GM21576 (cell line): ENCODE measurements at regions not wholly inside any gene's neighbourhood (a gene's known extent, or its start where the extent isn't known, plus 50 kb on each side); places are given as distances from the start of the nearest gene placed in this dataset.

Experiments
- ATAC-seq: cut with Tn5 transposase; IDR thresholded peaks from one replicate; pipeline ENCODE4 v1.9.1; 2021; ENCODE audit warnings: mild to moderate bottlenecking, moderate library complexity; ENCODE audit not compliant: unreplicated experiment

DNA sequence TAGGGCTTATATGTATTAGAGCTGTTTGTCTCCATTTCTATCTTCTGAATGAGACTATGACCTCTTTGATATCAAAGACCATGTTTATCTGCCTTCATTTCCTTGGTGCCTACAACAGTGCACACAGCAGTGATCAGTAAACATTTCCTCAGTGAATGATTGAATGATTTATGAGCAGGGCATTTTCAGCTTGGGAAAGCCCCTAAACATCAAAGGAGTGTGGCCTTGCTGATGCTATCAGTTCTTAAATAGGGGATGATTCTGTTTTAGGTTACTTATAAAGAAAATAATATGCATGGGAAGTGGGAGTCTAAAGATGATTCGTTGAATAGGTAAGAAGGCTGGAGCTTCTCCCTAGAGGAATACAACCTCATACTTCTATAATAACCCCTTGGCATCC is 425.3 kb downstream of the ZNF521 start:
- no peak for ATAC-seq

GRCh38 chr18:24928301-24928878 is 423.6 kb downstream of the ZNF521 start:
- ATAC-seq, result no peak

DNA sequence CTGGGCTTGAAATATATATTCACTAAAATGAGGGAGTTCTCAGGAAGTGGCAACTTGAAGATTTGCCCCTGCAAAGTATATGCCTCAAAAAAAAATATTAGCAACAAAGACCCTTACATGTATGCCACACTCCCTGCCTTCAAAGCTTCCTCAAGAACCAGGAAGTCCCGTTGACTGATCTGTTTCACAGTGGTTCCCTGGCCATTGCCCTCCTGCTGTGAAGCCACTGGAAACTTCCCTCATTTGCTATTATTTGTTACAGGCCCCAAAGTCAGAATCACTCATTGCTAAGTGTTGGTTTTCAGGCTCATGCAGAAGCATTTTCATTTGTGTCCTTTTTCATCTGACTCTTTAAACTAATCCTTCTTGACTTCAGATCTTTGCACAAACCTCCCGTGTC is 421.5 kb downstream of the ZNF521 start:
- no peak for ATAC-seq

- ATAC-seq, result no peak
These were observed 421.0 kb downstream of the ZNF521 start for GRCh38 chr18:24930971-24931370.

DNA sequence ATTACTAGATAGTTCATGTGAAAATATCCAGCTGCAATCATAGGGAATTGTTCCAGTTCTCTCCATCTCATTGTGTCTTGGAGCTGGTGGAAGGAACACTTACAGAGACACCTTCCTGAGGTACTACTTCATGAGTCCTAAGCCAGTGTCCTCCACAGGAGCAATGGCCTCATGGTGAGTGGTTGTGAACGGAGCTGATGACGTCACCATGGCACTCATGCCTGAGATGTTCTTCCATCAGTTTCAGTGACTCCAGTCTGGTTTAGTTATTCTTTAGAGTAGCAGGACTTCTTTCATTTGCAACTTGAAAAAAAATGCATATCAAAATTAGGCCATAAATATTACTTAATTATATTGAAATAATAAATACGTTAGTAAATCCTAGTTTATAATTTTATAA is 418.6 kb downstream of the ZNF521 start:
- no peak for ATAC-seq

DNA sequence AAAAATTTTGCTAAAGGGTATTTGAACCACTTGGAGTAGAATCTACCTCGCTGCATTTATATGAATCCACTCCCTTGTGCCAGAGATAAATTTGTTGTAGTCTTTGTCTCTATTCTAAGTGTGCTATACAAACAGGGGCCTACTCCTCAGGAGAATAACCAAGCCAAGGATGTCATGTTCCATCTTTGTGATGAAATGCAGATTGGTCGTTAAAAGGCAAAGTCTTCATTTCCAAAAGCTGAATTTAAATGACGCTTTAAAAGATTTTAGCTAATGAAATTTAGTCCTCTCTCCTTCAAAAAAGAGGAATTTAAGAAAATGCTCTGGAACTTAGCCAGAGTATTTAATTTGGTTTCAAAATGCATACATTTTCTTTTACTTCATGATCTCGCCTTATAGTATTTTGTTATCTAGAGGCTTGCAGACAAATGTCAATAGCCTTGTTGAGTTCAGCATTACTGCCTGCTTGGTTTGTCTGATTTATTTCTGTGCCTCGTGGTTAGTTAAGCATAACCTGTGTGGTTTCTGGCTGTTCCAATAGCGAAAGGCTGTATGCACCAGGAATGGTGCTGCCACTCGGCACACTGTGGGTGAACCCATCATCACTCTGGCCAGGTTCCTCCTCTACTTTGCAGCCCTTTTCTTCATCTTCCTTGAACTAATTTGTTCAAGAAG is 417.6 kb downstream of the ZNF521 start:
- ATAC-seq, result no peak

GRCh38 chr18:24935008-24935407 is 417.0 kb downstream of the ZNF521 start:
- ATAC-seq, result no peak

- no peak for ATAC-seq
These were observed 416.1 kb downstream of the ZNF521 start for GRCh38 chr18:24935896-24936295.

GRCh38 chr18:24936691-24937090 is 415.3 kb downstream of the ZNF521 start:
- ATAC-seq, result no peak

DNA sequence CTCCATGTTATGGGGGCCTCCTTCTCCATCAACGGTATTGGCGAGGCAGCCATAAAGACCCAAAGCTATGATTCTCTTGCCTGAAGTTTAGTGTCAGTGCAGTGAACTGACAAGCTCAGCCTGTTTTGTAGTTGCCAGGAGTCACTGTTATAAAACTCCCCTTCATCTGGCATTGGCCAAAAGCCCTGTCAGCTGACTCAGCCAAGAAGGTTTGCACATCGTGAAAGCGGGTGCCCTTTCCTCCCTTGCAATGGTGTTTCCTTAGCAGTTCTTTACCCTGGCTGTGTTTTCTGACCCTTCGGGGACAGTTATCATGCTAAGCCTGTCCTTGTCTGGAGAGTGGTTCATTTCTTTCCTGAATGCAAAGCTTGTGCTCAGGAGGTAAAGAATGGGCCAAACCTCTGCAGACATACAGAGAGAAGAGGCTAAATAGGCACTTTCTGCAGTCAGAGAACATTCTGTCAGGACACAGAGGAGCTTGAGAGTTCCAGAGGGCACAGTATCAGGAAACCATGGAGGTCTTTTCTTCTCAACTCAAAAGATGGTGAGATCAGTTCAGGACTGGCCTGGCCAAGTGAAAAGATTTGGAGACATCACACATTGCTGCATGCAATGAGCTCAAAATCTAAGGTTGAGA is 414.2 kb downstream of the ZNF521 start:
- no peak for ATAC-seq

- ATAC-seq, result no peak
These were observed 411.6 kb downstream of the ZNF521 start for GRCh38 chr18:24940416-24940815.

GRCh38 chr18:24941174-24941951 is 410.6 kb downstream of the ZNF521 start:
- ATAC-seq, result no peak

GRCh38 chr18:24942144-24942543 is 409.8 kb downstream of the ZNF521 start:
- no peak for ATAC-seq

GRCh38 chr18:24947521-24948305 is 404.3 kb downstream of the ZNF521 start:
- ATAC-seq, result no peak

DNA sequence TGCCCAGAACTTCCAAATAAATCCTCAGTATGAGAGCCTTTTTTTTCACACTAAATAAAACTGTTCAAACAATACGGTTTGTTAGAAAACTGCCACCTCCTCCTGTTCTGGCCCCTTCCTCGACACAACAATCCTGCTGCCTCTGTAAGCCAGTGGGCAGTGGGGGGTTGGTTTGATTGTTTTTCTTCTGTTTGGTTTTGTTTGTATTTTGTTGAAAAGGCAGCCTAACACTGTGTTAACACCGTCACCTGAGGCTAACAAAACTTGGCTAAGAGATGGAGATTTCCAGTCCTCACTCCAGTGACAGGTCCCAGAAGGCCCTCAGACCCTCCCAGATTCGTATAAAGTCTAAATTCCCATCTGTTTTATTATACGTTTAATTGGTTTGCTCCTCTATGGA is 402.1 kb downstream of the ZNF521 start:
- ATAC-seq, result no peak

DNA sequence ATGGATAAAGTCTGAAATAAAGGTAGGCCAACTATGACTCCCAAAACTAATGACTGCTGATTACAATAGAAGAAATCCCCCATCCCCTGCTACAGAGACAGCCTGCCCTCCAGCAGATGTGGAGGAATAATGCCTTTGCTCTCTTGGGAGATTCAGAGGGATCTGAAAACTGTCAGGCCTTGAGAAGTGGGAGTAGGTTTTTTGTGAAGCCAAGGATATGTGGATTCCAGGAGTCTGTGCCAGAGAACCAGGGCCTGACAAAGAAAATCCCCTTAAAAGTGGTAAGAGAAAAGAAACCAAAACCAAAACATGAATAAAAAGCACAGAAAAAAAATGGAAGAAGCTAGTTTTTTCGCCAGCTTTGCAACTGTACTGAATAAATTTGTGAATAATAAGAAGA is 397.6 kb downstream of the ZNF521 start:
- no peak for ATAC-seq

- ATAC-seq, result no peak
These were observed 394.0 kb downstream of the ZNF521 start for GRCh38 chr18:24958001-24958400.

GRCh38 chr18:24959051-24959476 is 392.9 kb downstream of the ZNF521 start:
- no peak for ATAC-seq

DNA sequence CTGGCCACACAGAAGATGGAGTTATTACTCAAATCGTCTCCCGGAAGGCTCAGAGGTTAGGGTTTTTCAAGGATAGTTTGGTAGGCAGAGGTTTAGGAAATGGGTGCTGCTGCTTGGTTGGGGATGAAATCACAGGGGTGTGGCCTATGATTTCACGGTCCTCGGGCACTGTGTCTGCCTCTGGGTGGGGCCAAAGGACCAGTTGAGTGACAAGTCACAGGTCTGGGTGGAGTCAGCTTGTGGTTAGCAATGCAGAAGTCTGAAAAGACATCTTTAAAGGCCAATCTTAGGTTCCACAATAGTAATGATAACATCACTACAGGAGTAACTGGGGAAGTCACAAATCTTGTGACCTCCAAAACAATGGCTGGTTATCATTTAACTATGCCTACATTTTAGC is 387.8 kb downstream of the ZNF521 start:
- ATAC-seq, result peak; percentile 85

- ATAC-seq, result no peak
These were observed 383.7 kb downstream of the ZNF521 start for GRCh38 chr18:24968238-24968775.

- ATAC-seq, result no peak
These were observed 379.4 kb downstream of the ZNF521 start for GRCh38 chr18:24972577-24972976.
